ENCODE measurements at regions not wholly inside any gene's neighbourhood (a gene's known extent, or its start where the extent isn't known, plus 50 kb on each side); places are given as distances from the start of the nearest gene placed in this dataset.

GRCh38 chr7:156547884-156548561 lies 92.6 kb upstream of the RNF32 start:
- no peak for DNase-seq (ENCODE audit: low read depth)
- TF ChIP-seq CTCF (IDR thresholded peaks at IDR 0.05; ENCODE audit: control insufficient read depth, extremely low read depth, insufficient read depth) = no peak
- H3K4me3 ChIP-seq (ENCODE audit: low read depth, low read length) = no peak overlapping the region

- no peak for TF ChIP-seq CTCF (IDR thresholded peaks at IDR 0.05; ENCODE audit: control insufficient read depth, extremely low read depth, insufficient read depth)
- no peak overlapping the region for H3K4me3 ChIP-seq (ENCODE audit: low read depth, low read length)
- no peak for DNase-seq (ENCODE audit: low read depth)
These were observed 94.6 kb upstream of the RNF32 start for GRCh38 chr7:156545979-156546378.

- DNase-seq (ENCODE audit: low read depth) = peak; percentile 82
- H3K4me3 ChIP-seq (ENCODE audit: low read depth, low read length) = no peak overlapping the region
- peak; percentile 27; the same call in 1 of the 2 replicates for TF ChIP-seq CTCF (IDR thresholded peaks at IDR 0.05; ENCODE audit: control insufficient read depth, extremely low read depth, insufficient read depth)
These were observed 95.5 kb upstream of the RNF32 start for GRCh38 chr7:156544919-156545715.

GRCh38 chr7:156543699-156544598 lies 96.6 kb upstream of the RNF32 start:
- H3K4me3 ChIP-seq (ENCODE audit: low read depth, low read length) = no peak overlapping the region
- no peak for TF ChIP-seq CTCF (IDR thresholded peaks at IDR 0.05; ENCODE audit: control insufficient read depth, extremely low read depth, insufficient read depth)
- DNase-seq (ENCODE audit: low read depth) = no peak

- H3K4me3 ChIP-seq (ENCODE audit: low read depth, low read length) = no peak overlapping the region
- TF ChIP-seq CTCF (IDR thresholded peaks at IDR 0.05; ENCODE audit: control insufficient read depth, extremely low read depth, insufficient read depth) = no peak
These were observed 99.9 kb upstream of the RNF32 start for GRCh38 chr7:156540619-156541165.

GRCh38 chr7:156539999-156540398 lies 100.6 kb upstream of the RNF32 start:
- H3K4me3 ChIP-seq (ENCODE audit: low read depth, low read length) = no peak overlapping the region
- DNase-seq (ENCODE audit: low read depth) = no peak
- no peak for TF ChIP-seq CTCF (IDR thresholded peaks at IDR 0.05; ENCODE audit: control insufficient read depth, extremely low read depth, insufficient read depth)

More at GRCh38 chr7:156540619-156541165, 99.9 kb upstream of the RNF32 start:
- no peak for DNase-seq (ENCODE audit: low read depth)

All from LNCaP clone FGC (cell line).